ENCODE measurements at regions not wholly inside any gene's neighbourhood (a gene's known extent, or its start where the extent isn't known, plus 50 kb on each side); places are given as distances from the start of the nearest gene placed in this dataset.

DNA sequence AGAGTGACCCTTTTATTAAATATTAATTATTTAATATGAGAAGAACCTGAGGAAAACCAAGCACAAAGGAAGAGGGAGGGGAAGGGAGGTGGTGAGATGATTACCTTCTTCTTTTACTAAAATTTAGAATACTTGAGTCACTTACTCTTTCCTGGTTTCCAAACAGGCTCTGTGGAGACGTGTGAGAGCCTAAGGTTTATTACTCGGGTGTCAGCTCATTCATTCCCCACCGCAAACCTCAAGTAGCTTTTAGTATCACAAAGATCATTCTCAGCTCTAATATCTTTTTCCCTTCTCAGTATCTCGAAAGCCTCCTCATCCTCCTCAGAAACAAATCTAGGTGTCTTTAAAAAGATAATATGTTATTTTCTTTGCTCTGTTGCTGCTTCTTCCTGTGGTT, 497.2 kb upstream of the JARID2 start:
- no peak for DNase-seq

DNA sequence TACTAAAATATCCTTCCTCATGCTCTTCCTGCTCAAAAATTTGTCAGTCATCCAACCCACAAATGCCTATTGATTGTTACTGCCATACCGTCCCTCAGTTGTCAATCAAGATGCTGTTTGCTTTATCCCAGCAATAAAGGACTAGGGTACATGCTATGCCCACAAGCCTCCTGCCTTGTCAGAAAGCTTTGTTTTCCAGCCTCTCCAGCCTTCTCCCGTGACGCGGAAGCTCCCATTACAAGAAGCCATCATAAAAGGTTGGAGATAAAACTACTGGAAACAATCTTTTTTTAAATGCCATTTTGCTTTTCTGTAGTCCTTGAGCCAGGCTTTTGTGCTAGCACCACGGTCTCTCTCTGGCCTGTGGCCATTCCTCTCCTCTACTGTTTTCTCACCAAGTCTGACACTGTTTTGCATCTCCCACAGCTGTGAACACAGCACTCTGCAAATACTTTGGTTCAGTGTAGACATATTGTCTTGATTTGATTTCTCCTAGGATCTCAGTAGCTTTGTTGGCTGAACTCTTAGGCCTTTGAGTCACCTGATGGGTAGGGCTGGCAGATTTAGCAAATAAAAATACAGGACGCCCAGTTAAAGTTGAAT, 495.7 kb upstream of the JARID2 start:
- no peak for DNase-seq

DNA sequence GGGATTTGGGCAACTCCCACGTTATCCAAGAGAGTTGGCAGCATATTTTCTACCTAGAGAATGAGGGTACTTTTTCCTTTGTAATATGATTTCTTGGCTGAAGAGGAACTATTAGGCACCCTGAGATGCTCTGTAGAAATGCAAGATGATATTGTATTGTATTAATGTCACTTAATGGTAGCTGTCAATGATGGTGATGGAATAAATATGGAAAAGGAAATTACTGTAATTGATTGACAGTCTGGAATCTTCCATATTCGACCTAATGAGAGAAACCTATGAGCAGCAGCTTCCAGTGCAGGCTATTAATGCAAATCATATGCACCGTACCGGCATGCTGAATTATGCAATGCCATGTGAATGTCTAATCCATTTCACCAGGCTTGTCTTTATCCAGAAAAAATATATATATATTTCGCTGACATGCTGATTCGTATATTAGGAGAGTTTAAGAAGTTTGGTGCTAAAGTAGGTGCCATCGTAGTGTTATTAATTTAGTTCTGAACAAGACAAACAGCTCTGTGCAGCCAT, 494.2 kb upstream of the JARID2 start:
- no peak for DNase-seq

DNA sequence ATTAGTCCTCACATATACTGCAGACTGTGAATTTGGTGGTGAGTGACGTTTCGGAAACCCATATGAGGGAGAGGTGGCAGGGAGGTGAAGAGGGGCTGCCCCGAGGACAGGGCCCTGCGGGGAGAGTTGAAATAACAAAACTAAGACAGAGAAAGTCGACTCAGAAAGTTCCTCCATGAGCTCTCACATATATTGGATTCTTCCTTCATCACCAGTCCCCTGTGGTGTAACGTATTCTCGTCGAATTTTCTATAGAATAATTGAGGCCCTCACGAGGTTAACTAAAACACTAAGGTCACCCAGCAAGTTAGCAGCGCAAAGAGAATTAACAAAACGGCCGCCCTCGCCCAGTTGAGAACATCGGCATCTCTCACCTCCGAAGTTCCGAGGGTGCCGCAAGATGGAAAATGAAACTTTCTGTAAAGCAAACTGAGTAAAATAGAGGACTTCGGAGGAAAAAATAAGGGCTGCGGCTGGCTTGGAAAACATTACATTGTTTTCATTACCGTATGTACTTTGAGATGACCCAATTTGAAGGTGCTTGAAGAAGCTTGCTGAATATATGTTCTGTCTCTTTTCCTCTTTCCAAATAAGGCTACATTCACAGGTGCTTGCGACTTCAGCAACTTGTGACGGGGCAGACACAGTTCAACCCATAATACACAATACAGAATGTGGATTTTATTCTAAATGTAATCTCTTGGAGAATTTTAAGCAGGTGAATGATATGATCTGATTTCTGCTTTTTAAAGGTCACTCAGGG, 490.9 kb upstream of the JARID2 start:
- no peak for DNase-seq

DNA sequence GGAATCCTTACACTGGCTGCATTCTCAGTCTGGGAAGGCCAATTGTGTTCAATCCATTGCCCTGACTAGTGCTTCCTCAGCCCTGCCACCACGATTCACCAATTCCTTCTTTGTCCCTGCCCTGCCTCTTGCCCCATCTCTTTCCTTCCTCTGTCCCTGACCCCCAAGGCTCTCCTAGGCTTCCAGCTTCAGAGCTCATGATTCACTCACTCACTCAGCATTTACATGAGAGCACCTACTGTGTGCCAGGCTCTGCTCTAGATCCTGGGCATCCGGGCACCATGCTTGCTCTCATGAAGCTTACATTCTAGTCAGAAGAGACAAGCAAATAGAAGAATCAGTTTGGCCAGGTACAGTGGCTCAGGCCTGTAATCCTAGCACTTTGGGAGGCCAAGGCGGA, 489.5 kb upstream of the JARID2 start:
- DNase-seq: no peak

DNA sequence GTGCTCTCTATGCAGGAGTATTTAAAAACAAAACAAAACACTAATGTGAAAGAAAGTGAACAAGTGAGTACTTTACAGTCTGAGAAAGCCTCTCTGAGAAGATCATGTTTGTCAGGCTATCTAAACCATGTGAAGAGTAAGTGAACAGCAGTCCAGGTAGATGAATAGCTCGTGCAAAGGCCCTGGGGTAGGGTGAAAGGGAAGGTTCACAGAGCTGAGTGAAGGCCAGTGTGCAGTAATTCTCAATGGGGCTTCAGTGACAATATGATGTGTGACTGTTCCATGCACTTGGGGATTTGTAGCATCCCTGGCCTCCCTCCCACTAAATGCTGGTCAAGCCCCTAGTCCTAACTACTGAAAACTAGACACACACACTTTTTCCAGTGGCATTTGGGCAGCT, 488.9 kb upstream of the JARID2 start:
- DNase-seq: no peak

DNA sequence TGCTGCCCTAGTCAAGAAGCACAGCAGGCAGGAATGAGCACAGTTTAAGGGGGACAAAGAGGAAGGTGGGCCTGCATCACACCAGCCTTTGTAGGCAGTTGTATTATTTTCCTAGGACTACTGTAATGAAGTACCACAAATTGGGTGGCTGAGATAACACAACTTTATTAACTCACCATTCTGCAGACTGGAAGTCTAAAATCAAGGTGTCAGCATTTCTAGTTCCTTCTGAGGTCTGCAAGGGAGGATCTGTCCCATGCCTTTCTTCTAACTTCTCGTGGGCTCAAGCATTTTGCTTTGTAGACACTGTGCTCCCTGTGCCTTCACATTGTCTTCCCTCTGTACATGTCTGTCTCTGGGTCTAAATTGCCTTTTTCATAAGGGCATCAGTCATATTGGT, 488.5 kb upstream of the JARID2 start:
- DNase-seq: no peak

DNA sequence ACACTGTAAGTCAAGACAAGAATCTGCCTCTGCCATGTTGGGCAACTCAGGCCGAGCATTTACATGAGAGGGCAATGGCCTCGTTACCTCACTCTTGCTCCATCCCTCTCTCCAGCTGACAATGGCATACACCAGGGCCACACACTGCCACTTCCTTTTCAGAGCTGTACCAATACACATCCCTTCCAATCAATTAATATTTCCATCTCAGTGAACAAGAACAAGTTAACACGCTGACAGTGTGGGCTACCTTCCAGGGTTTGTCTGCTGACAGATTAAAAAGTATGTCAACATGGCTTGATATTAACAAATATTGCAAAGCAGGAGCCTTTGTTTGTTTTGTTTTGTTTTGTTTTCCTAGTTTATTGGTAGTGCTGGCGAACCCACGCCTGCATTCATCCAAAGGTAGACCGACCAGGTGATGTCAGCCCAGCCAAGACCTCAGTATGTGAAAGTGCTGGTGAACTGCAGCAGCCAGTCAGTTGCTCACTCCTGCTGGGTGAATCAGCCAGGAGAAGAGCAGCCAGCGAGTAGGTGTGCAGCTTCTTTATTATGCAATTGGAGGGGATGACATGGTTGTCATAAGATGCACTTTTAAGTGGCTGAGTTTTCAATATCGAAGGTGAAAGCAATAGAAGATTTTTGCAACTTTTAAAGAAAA, 487.3 kb upstream of the JARID2 start:
- no peak for DNase-seq

DNA sequence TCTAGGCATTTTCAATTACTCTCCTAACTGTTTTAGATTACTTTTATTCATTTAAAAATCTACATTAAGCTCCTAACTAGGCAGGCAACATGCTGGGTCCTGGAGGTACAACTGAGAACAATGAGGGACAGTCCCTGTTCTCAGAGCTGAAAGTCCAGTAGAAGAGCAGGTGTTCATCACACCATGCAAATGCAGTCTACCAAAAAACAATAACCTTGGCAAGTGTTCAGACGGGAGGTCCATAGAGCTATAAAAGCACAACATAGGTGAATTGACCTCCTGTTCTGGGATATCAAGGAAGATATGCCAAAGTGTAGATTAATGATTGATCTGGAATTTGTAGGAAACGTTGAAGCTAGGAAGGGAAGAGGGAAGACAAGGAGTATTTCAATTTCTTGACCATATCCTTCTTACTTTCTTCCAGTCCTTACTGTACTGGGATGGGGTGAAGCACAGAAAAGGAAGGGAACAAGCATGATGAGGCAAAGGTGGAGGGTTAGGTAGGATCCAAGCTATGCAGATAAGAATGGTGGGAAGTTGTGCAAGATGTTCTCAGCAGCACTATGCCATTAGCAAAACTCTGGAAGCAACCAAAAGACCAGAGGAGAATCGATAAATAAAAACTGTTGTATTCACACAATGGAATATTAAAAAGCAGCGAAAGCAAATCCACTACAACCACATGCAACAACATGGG, 485.7 kb upstream of the JARID2 start:
- DNase-seq: no peak

DNA sequence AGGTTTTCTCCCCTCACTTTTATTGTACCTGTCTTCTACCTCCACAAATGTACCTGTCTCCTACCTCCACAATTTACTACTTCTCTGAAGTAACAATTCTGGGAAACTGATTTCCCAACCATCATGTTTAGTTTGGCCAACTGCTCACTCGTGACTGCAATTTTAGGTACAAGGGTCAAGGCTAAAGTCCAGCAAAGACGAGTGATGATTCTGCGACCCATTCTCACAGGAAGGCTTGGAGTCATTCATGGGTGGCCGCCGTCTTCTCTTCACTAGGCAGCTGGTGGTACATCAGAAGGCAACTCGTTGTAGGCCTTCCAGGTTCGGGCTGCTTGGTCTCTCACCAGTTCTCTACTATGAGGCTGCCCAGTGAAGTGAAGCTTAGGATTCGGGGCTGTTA, 483.8 kb upstream of the JARID2 start:
- no peak for DNase-seq

DNA sequence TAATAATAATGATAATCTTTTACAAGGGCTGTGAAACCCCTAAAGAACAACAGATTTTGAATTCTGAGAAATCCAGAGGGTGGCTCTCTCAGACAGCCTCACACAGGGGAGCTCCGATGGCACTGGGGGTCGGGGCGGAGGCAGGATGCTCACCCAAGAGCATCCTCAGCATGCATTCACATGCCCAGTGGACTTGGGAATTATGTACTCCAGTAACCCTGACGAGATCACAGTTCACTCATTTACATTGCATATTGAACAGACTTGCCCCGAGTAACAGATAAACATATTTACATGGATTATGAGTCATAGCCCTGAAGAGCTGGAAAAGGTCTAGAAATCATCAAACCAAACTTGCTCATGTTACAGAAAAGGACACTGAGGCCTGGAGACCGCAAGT, 482.7 kb upstream of the JARID2 start:
- DNase-seq: no peak

DNA sequence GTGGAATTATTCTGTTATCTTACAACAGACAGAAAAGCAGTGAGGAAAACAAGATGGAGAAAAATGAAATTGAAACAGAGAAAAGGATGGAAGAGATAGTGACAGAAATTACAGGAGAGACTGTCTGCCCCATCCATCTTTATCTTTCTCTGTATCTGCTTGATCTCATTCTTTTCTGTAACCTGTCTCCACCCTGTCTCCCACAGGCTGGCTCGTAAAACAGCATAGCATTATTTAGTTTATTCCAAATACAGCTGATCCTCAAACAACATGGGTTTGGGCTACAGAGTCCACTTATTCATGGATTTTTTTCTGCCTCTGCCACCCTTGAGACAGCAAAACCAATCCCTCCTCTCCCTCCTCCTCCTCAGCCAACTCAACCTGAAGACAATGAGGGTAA, 482.3 kb upstream of the JARID2 start:
- DNase-seq: no peak

DNA sequence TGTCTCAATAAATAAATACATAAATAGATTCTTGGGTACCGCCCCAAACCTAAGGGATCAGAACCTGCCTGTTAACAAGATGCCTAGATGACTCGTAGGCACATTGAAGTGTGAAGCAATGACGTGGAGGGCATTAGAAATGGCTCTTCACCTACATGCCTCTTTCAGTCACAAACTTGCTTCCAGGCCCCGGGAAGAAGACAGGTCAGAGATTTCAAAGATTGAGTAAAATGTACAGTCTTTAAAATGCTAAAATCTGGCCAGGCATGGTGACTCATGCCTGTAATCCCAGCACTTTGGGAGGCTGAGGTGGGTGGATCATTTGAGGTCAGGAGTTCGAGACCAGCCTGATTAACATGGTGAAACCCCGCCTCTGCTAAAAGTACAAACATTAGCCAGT, 480.8 kb upstream of the JARID2 start:
- no peak for DNase-seq

DNA sequence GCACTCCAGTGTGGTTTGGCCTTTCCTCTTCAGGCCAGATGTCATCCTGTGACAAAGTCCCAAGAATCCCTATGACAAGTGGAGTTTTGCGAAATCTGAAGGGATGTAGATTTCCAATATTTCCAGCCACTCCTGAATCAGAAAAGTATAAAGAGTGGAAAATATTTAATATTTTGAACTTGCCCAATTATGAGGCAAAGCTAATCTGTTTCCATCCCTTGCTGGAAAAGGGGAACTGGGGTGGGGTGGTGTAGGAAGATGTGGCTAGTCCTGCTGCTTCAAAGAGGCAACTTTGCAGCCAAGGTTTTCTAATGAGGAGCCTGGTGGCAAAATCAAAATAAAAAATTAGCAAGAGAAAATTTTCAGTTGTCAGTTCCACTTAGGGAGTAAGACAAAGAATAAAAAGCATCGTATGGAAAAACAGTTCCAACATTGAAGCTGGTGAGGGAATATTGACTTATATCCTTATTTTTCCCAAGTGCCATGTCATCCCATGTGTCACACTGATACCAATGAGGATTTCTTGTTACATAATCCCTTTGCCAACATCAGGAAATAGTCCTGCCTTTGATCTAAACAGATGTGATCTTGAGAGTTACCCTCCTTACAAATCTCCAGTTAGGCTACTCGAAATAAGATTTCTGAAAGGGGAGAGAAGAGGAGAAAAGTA, 480.0 kb upstream of the JARID2 start:
- no peak for DNase-seq

DNA sequence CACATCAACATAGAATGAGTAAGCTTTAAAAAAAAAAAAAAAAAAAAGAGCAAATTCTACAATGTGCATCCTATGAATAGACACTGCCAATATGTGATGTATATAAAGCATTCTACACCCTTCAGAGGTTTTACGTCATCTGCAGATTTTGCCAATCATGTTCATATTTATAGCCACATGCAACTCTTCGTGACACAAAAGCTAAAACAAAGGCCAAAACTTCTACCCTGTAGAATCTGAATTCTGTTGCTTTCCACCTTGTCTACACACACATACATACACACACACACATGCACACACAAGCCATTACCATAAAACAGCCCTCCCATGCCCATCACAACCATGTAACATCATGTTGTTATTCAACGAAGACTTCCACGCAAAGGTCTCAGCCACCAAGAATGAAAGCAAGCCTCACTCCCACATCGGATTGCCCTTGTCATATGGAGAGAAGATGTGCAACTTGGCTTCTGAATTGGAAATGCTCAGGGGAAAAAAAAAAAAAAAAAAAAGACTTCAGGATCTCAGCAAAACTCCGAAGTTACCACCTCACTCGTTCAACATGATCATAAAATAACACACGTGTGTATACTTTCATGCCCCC, 479.4 kb upstream of the JARID2 start:
- DNase-seq: no peak

DNA sequence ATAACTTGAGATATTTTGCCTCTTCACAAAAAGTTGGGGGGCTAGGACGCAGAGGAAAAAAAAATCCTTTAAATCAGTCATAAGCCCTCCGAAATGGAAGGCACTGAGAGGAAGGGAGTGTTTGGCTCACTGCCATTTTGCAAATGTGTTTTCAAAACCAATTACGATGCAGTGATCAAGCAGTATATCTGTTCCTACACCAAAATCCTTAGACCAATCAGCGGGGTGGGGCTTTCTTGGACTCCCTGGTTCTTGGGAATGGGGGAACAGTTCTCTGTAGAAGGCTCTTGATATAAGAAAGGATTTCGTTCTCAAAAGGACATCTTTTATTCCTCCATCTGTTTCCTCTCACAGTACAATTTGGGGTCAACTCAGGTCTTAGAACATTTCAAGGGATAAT, 478.6 kb upstream of the JARID2 start:
- no peak for DNase-seq

DNA sequence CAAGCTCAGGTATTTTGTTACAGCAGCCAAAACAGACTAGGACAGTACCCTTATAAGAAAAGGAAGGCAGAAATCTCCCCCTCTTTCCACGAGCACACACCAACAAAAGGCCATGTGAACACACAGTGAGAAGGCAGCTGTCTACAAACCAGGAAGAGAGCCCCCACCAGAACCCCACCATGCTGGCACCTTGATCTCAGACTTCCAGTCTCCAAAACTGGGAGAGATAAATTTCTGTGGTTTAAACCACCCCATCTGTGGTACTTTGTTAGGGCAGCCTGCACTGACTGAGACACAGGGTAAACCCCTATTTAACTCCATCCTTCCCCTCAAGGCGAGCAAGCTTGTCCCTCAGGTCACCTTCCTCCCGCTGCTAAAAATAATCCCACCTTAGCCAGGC, 475.8 kb upstream of the JARID2 start:
- no peak for DNase-seq

DNA sequence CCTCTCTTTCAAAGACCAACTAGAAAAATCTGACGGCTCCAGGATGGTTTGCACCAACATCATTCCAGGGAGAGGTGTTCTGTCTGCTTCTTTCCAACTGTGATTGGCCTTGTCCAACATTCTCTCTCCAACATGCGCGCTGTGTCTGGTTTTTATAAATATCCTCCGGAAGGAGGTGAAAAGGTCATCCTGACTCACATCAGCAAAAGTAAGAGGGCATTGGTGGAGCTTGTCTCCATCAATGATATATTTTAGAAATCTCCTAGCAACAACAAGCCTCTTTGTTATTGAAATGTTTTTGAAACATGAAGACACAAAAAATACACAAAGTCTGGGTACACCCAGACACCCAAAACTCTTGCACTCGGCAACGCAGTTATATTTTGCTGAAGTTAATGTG, 475.3 kb upstream of the JARID2 start:
- no peak for DNase-seq

DNA sequence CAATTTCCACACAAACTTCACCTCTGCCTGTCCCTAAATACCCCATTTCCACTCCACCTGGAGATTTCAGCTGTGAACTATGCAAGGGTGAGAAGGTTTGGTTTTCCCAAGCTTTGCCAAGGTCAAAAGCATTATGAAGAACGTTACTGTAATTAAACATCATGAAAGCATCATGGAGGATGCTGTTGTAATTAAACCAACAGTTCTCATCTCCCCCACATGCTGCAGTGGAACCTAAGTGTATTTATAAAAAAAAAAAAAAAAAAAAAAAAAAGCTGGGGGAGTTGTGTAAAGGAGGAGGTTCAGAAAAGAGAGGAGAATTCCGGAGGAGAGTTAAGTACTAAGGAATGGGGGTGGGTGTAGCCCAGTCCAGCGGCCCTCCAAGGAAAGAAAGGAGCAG, 474.9 kb upstream of the JARID2 start:
- DNase-seq: no peak

DNA sequence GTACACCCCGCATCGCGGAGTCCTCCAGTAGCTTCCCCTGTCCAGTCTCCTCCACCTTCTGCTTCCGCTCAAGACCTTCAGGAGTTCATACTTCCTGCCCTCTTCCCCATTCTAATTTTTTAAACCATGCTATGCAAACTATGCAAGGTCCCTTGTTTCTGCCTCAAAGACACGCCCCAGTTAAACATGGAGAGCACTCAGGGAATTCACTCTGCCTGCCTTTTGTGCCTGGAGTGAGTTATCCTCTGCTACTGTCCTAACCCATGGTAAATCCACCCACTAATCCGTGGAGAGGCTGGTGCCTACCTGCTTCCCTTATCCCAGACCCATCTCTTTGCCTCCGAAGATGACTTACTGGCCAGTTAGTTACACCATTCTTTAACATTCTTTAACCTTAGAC, 473.7 kb upstream of the JARID2 start:
- no peak for DNase-seq

DNA sequence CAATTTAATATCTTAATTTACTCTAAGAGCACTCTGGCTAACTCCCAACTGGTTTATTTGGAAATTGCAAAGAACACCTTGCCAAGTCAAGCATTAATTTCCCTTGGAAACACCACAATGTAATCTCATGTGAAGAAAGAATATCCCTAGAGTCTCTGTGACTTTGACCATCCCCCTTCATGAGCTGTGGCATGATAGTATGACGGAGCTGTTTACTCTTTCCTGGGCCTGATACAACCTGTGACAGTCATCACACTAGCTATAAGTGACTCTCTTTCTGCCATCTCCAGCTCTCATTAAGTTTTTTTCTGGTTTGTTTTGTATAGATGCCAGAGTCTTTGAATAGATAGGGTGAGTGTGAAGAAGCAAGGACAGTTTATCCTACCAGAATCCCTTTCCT, 470.3 kb upstream of the JARID2 start:
- DNase-seq: no peak

DNA sequence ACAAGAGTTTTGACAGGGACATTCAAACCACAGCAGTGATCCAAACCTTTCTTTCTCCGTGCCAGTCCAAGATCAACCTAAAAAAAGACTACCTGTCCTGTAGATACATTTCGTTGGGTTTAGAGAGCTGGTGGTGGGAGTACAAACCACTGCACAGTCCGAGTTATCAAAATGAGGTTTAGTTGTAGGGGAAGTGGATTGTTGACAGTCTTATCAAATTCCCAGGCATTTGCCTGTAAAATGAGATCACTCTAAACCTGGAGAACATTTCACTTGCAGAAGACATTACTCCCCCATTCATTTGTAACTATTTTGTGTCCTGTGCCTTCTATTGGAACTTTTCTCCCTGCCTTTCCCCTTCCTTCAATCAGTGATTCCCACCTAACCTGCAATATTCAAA, 469.6 kb upstream of the JARID2 start:
- DNase-seq: no peak

All from NCI-H187 (cell line).